ENCODE measurements at regions not wholly inside any gene's neighbourhood (a gene's known extent, or its start where the extent isn't known, plus 50 kb on each side); places are given as distances from the start of the nearest gene placed in this dataset.

- DNase-seq (ENCODE audit: low read depth) = no peak
Observed at GRCh38 chr5:82699737-82700136, 377.5 kb downstream of the TMEM167A start.

DNA sequence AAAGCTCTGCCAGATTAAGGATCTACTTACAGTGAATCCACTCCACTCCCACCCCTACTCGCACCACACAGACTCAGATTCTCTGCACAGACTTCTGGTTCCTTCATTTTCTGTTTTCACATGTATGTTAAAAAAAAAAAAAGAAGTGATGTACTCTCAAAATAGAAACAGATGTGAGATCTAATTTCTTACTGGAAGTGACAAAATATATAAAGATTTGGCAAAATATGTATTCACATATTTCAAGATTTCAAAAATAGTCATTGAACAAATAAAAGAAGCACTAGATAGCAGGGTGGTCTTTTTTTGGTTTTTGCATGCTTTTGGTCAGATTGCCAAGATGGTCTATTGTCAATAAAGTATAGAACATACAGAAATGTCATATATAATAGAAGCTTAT lies 379.2 kb downstream of the TMEM167A start:
- no peak for DNase-seq (ENCODE audit: low read depth)

GRCh38 chr5:82694711-82695285 lies 382.4 kb downstream of the TMEM167A start:
- DNase-seq (ENCODE audit: low read depth) = no peak

DNA sequence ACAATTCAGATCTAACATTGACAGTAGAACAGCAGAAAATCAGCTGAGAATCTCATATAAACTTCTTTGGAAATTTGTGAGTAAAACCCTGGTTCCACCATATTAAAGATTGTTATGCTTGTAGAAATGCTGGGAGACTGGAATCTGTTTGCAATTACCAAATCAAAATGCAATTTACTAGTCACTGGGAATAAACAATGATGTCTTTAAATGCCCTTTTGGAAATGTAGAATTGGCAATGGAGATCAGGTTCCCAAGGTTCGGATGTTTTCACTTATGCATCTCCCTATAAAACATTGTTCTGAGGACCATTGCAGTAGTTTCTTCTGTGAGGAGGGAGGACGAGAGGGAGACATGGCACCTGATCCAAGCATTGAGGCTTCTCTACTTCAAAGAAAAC lies 384.4 kb downstream of the TMEM167A start:
- no peak for DNase-seq (ENCODE audit: low read depth)

DNA sequence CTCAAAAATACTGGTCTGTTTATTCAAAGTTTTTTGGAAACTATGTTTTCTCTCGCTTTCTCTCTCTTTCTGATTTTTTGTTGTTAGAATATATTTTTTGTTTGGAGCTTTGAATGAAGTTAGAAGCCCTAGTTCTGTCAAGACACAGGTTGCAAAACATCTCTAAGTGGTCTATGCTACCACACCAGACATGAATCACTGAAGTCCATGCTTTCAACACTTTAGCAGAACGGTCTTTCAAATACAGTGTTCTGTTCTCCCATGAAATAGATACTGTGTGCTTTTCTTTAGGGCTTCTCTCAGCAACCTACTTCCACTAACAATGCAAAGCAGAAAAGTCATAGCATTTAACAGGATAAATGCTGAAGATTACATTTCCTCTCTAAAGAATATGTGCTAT lies 392.5 kb downstream of the TMEM167A start:
- DNase-seq (ENCODE audit: low read depth) = no peak

- no peak for DNase-seq (ENCODE audit: low read depth)
Observed at GRCh38 chr5:82684165-82684564, 393.0 kb downstream of the TMEM167A start.

DNA sequence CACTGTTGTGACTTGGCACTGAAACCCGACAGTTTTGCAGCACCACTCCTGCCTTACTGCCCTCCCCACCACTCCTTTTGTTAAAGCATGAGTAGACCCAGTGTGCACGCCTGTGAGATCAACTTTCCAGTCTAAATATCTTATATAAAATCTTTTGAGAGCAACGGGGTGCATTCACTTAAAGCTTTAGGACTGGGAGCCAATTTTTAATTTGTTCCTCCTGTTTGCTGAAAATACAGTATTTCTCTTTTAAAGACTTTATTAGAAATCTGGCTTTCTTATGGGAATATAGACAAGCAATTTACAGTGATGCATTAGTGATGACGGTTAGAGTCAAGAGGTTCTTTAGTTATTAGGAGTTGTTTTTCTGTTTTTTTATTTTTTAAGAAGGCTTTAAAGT lies 397.5 kb downstream of the TMEM167A start:
- DNase-seq (ENCODE audit: low read depth) = no peak

GRCh38 chr5:82676661-82677060 lies 398.5 kb upstream of the RPS23 start:
- no peak for DNase-seq (ENCODE audit: low read depth)

- DNase-seq (ENCODE audit: low read depth) = no peak
Observed at GRCh38 chr5:82674671-82675070, 396.5 kb upstream of the RPS23 start.

GRCh38 chr5:82673057-82673809 lies 395.1 kb upstream of the RPS23 start:
- no peak for DNase-seq (ENCODE audit: low read depth)

- DNase-seq (ENCODE audit: low read depth) = no peak
Observed at GRCh38 chr5:82670692-82671091, 392.5 kb upstream of the RPS23 start.

- DNase-seq (ENCODE audit: low read depth) = no peak
Observed at GRCh38 chr5:82669720-82670119, 391.6 kb upstream of the RPS23 start.

DNA sequence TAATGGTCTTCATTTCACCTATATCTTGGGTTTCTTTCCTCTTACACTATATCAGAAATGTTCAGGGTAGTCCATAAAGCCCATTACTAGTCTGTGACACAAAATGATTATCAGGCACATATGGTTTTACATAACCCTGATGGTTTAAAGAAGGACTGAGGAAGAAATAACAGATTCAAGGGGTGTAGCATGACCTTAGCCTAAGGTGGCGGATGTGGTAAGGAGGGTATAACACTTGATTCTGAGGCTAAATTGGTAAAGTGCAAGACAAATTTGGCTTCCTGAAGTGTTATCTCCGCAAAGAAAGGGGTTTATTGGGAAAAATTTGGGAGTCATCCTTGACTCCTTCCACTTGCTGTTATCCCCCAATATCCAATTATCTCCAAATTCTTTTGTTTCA lies 388.2 kb upstream of the RPS23 start:
- no peak for DNase-seq (ENCODE audit: low read depth)

DNA sequence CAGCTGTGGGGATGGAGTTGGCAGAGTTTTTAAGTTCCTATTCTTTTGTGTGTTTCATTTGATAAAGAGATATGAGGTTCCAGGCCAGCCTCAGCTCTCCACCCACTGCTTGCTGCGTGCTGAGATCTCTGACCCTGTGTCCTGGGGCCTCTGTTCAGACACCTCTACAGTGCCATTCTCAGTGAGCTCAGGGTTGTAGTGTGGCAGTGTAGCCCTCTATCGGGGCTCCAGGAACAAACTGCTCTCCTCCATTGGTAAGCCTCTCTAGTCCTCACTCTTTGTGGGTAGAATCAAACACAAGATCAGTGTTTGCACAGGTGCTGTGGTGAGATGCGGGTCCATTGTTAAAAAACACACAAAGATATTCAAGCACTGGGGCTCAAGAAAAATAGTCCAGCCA lies 386.6 kb upstream of the RPS23 start:
- DNase-seq (ENCODE audit: low read depth) = no peak

DNA sequence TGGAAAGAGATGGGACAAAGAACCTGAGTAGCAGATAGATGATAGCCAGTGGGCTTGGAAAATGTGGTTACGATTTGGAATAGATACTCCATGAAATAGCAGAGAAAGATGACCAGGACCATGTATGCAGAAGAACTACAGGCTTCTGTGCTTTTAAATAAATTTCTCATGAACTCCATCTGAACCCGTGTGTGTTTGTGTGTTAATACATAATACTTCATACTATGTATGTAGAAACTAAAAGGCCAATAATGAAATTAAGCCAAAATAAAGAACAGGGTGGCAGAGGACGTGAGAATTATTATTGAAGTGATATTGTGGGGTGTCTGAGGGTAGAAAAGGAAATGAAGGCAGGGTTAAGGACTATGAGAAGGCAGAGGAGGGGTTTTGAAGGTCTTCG lies 385.1 kb upstream of the RPS23 start:
- no peak for DNase-seq (ENCODE audit: low read depth)

DNA sequence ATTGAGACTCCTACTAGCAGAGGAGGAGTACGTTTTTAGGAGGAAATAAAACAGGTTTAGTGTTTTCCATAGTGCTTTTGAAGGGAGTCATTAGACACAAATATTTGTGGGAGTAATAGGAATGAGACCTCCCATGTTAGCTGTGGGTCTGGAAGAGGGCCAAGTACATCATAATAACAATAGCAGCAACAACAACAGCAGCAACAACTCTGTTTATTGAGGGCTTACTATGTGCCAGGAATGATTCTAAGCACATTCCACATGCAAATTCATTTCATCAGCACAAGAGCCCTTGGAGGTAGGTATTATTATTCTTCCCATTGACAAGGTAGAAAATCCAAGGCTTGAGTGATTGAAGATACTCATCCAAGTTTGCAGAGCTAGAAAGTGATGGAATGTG lies 384.2 kb upstream of the RPS23 start:
- DNase-seq (ENCODE audit: low read depth) = no peak

DNA sequence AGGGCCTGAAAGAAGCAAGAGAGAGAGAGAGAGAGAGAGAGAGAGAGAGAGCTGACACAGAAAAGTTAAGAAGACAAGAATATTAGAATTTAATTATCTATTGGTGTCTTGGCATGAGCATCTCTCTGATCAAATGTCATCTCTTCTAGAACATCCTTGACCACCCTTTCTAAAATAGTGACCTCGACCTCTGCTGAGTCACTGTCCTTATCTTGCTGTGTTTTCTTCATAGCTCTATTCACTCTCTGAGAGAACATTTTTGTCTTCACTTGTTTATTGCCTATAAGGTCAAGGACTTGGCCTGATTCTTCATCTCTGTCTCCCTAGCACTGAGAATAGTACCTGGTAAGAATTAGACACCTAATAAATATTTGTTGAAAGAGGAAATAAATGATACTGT lies 383.8 kb upstream of the RPS23 start:
- DNase-seq (ENCODE audit: low read depth) = no peak

- no peak for DNase-seq (ENCODE audit: low read depth)
Observed at GRCh38 chr5:82661462-82661861, 383.3 kb upstream of the RPS23 start.

- no peak for DNase-seq (ENCODE audit: low read depth)
Observed at GRCh38 chr5:82659115-82659514, 381.0 kb upstream of the RPS23 start.

GRCh38 chr5:82657033-82657699 lies 379.0 kb upstream of the RPS23 start:
- no peak for DNase-seq (ENCODE audit: low read depth)

GRCh38 chr5:82656341-82656761 lies 378.2 kb upstream of the RPS23 start:
- no peak for DNase-seq (ENCODE audit: low read depth)

- DNase-seq (ENCODE audit: low read depth) = no peak
Observed at GRCh38 chr5:82655078-82655477, 376.9 kb upstream of the RPS23 start.

DNA sequence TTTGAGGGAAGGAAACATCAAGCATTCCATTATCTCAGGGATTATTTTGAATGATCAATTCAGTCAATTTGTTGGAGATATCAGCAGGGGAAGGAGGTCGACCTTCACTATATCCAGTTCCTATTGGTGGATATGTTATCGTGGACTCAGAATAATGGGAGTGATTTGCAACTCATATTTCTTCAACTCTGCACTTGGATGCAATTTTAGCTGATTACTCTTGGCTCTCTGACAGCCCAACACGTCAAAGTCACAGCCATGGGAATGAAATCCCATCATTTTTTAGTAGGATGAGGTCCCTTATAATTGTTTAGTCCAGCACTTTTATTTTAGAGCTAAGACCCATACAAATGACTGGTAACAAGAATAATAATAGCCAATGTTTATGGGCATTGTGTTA lies 371.8 kb upstream of the RPS23 start:
- DNase-seq (ENCODE audit: low read depth) = no peak

DNA sequence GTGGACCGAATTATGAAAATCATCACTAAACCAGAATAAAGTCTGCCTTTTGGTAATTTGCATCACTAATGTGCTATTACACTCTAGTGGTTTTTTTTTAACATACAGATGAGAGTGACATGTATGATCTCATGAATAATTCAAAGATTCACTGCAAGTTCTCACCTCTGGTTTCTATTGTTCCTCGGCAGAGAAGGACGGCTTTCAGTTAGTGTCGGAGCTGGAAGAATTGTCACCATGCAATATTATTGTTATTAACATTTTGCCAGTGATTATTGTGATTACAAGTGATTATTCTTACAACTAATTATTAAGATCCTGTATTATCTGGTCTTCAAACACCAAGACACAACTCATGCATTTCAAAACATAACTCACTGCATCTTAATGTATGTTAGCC lies 366.6 kb upstream of the RPS23 start:
- no peak for DNase-seq (ENCODE audit: low read depth)

Data from stimulated activated CD4-positive, alpha-beta T cell treated with anti-CD3 and anti-CD28 coated beads, Interleukin-2, amount 100 ng/mL, for 4 hours (primary cell).